ENCODE measurements at regions not wholly inside any gene's neighbourhood (a gene's known extent, or its start where the extent isn't known, plus 50 kb on each side); places are given as distances from the start of the nearest gene placed in this dataset.

- intact Hi-C loops (cut with micrococcal nuclease; ENCODE audit: unreplicated experiment), result no loop called here
- Mint-ChIP-seq H3K9me3 (ENCODE audit: low read depth, unreplicated experiment) (peaks cover 5% of the 10 kb centered on the region), H3K36me3 (ENCODE audit: insufficient read depth, unreplicated experiment) (no peaks in the 10 kb centered on the region), H3K27ac (ENCODE audit: unreplicated experiment) (no peak overlapping the region), H3K4me3 (ENCODE audit: low read depth, unreplicated experiment) (no peak overlapping the region), H3K27me3 (ENCODE audit: unreplicated experiment) (no peaks in the 10 kb centered on the region), H3K4me1 (ENCODE audit: low read depth, unreplicated experiment) (no peaks in the 10 kb centered on the region)
- DNase-seq, result no peak
- BruUV-seq (replicated peaks), result no TSS peak
- no peak for TF ChIP-seq CTCF (IDR thresholded peaks at IDR 0.05; ENCODE audit: unreplicated experiment)
- CTCF ChIA-PET, result no interaction called here
Observed at GRCh38 chr6:164185471-164185871, 771.0 kb downstream of the QKI start.

GRCh38 chr6:164184410-164184809, 769.9 kb downstream of the QKI start:
- Mint-ChIP-seq H3K27me3 (ENCODE audit: unreplicated experiment) (no peaks in the 10 kb centered on the region), H3K4me3 (ENCODE audit: low read depth, unreplicated experiment) (no peak overlapping the region), H3K36me3 (ENCODE audit: insufficient read depth, unreplicated experiment) (no peaks in the 10 kb centered on the region), H3K4me1 (ENCODE audit: low read depth, unreplicated experiment) (no peaks in the 10 kb centered on the region), H3K27ac (ENCODE audit: unreplicated experiment) (no peak overlapping the region), H3K9me3 (ENCODE audit: low read depth, unreplicated experiment) (peaks cover 5% of the 10 kb centered on the region)
- BruUV-seq (replicated peaks), result no TSS peak
- intact Hi-C loops (cut with micrococcal nuclease; ENCODE audit: unreplicated experiment), result no loop called here
- CTCF ChIA-PET, result no interaction called here
- TF ChIP-seq CTCF (IDR thresholded peaks at IDR 0.05; ENCODE audit: unreplicated experiment), result no peak
- no peak for DNase-seq

- TF ChIP-seq CTCF (IDR thresholded peaks at IDR 0.05; ENCODE audit: unreplicated experiment), result no peak
- intact Hi-C loops (cut with micrococcal nuclease; ENCODE audit: unreplicated experiment), result no loop called here
- H3K27ac Mint-ChIP-seq (ENCODE audit: unreplicated experiment), result no peak overlapping the region
- no peak for DNase-seq
- no peak overlapping the region for H3K4me3 Mint-ChIP-seq (ENCODE audit: low read depth, unreplicated experiment)
- H3K4me1 Mint-ChIP-seq (ENCODE audit: low read depth, unreplicated experiment), result no peaks in the 10 kb centered on the region
- peaks cover 5% of the 10 kb centered on the region for H3K9me3 Mint-ChIP-seq (ENCODE audit: low read depth, unreplicated experiment)
- CTCF ChIA-PET, result no interaction called here
- no peaks in the 10 kb centered on the region for H3K36me3 Mint-ChIP-seq (ENCODE audit: insufficient read depth, unreplicated experiment)
- BruUV-seq (replicated peaks), result no TSS peak
- no peaks in the 10 kb centered on the region for H3K27me3 Mint-ChIP-seq (ENCODE audit: unreplicated experiment)
Observed at GRCh38 chr6:164183556-164184123, 769.1 kb downstream of the QKI start.

- no TSS peak for BruUV-seq (replicated peaks)
- CTCF ChIA-PET, result no interaction called here
- peaks cover 8% of the 10 kb centered on the region for H3K9me3 Mint-ChIP-seq (ENCODE audit: low read depth, unreplicated experiment)
- H3K4me3 Mint-ChIP-seq (ENCODE audit: low read depth, unreplicated experiment), result no peak overlapping the region
- intact Hi-C loops (cut with micrococcal nuclease; ENCODE audit: unreplicated experiment), result no loop called here
- no peak for DNase-seq
- TF ChIP-seq CTCF (IDR thresholded peaks at IDR 0.05; ENCODE audit: unreplicated experiment), result no peak
- no peaks in the 10 kb centered on the region for H3K4me1 Mint-ChIP-seq (ENCODE audit: low read depth, unreplicated experiment)
- H3K27me3 Mint-ChIP-seq (ENCODE audit: unreplicated experiment), result no peaks in the 10 kb centered on the region
- no peaks in the 10 kb centered on the region for H3K36me3 Mint-ChIP-seq (ENCODE audit: insufficient read depth, unreplicated experiment)
- H3K27ac Mint-ChIP-seq (ENCODE audit: unreplicated experiment), result no peak overlapping the region
Observed at GRCh38 chr6:164178679-164179332, 764.3 kb downstream of the QKI start.
